Choroid plexus epithelial cell (primary cell): ENCODE measurements at regions not wholly inside any gene's neighbourhood (a gene's known extent, or its start where the extent isn't known, plus 50 kb on each side); places are given as distances from the start of the nearest gene placed in this dataset.
"Not testable (repeated sequence)": the region's sequence is repeated elsewhere in the genome, so short reads cannot be mapped to it uniquely, and the experiment has no call there.

Source experiments
- DNase-seq: peaks from one replicate; pipeline ENCODE4 v3.0.0-alpha.2; 2010; ENCODE audit warnings: low read depth
- H3K4me3 ChIP-seq: 2 replicates; pipeline ENCODE4 v1.5.1; 2011; ENCODE audit warnings: low read depth, mild to moderate bottlenecking, control low read depth, low read length, moderate library complexity
- CTCF ChIP-seq: conservative IDR thresholded peaks from 2 replicates; pipeline ENCODE4 v1.5.1; 2011; ENCODE audit warnings: low read depth, mild to moderate bottlenecking, control low read depth, inconsistent platforms, low read length, moderate library complexity

- DNase-seq: no peak
- TF ChIP-seq CTCF: no peak
- H3K4me3 ChIP-seq: no peak overlapping the region
These were observed 138.0 kb upstream of the TBX18 start for GRCh38 chr6:84902354-84902928.

- TF ChIP-seq CTCF: no peak
- peak; percentile 91 for DNase-seq
- H3K4me3 ChIP-seq: no peak overlapping the region
These were observed 133.7 kb upstream of the TBX18 start for GRCh38 chr6:84897988-84898594.

DNA sequence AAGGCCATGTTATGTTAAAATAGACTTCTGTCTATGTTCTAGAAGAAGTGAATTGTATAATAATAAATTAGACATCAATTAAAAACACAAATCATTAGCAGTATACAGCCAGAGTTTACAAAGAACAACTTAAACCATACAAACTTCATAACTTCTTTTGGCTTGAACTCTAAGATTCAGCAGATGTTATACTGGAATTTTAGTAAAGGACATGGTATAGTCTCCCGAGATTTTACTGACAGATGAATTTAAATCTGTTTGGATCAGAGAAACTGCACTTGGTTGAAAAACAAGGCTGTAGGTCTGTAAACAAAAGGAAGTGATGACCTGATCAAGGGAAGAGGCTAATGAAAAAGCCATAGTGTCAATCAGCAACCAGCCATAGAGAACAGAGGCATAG, 132.6 kb upstream of the TBX18 start:
- H3K4me3 ChIP-seq: no peak overlapping the region
- no peak for DNase-seq

DNA sequence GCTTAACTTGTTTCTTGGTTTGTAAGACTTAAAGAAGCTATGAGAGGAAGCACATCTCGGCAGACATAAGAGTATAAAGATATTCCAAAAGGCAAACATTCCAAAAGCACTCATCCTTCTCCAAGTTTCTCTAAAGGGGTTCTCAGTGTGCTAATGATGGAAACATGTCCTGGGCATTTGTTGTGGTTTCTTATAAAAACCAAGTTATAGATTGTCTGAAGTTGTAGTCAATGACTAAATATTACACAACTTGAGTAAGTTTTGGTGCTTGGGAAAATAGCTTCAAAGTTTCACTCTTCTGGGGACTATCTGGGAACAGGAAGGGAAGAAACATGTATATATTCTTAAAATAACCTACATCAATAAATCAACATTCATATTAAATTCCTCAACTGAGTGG, 128.3 kb upstream of the TBX18 start:
- no peak for TF ChIP-seq CTCF
- H3K4me3 ChIP-seq: no peak overlapping the region
- DNase-seq: peak; percentile 58

More for the DNA sequence above, 132.6 kb upstream of the TBX18 start:
- TF ChIP-seq CTCF: no peak

- H3K4me3 ChIP-seq: no peak overlapping the region
- peak; percentile 40 for DNase-seq
- no peak for TF ChIP-seq CTCF
These were observed 118.7 kb upstream of the TBX18 start for GRCh38 chr6:84882768-84883766.

DNA sequence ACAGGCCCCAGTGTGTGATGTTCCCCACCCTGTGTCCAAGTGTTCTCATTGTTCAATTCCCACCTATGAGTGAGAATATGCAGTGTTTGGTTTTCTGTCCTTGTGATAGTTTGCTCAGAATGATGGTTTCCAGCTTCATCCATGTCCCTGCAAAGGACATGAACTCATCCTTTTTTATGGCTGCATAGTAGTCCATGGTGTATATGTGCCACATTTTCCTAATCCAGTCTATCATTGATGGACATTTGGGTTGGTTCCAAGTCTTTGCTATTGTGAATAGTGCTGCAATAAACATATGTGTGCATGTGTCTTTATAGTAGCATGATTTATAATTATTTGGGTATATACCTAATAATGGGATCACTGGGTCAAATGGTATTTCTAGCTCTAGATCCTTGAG, 115.0 kb upstream of the TBX18 start:
- not testable (repeated sequence) for H3K4me3 ChIP-seq, DNase-seq

- TF ChIP-seq CTCF: no peak
- no peak overlapping the region for H3K4me3 ChIP-seq
- DNase-seq: no peak
These were observed 113.3 kb upstream of the TBX18 start for GRCh38 chr6:84877515-84878210.
